HEK293 (cell line): ENCODE measurements at regions not wholly inside any gene's neighbourhood (a gene's known extent, or its start where the extent isn't known, plus 50 kb on each side); places are given as distances from the start of the nearest gene placed in this dataset.

ENCODE experiments used
- CTCF ChIA-PET: fragments of 350-600 bp; formaldehyde crosslinking; extraction: SDS; loops from one replicate; lab custom pipeline; 2021; ENCODE audit warnings: antibody characterized with exemption; lab: Yijun Ruan, JAX
- POLR2A ChIA-PET: fragments of 300-600 bp; formaldehyde crosslinking; extraction: SDS; loops from one replicate; lab custom pipeline; 2020; ENCODE audit warnings: antibody characterized with exemption, inconsistent platforms; lab: Yijun Ruan, JAX
- H3K27ac ChIP-seq: fragments of 200-500 bp; sonication (Bioruptor generic); 2 replicates; pipeline ENCODE4 v1.5.1; 2014; ENCODE audit warnings: low read depth, low read length, control low read depth, inconsistent platforms; ENCODE audit errors: extremely low read depth
- H3K36me3 ChIP-seq, 2 experiments: fragments of 200-500 bp in 1 of 2; sonication (Bioruptor generic) in 1 of 2; 1 replicate in 1 of 2; 2 replicates in 1 of 2; pipeline ENCODE4 v1.5.1; 2014 to 2017; ENCODE audit warnings: inconsistent platforms in 2 of 2, low read length in 2 of 2; ENCODE audit not compliant: control insufficient read depth in 2 of 2, insufficient read depth in 1 of 2
- H3K4me1 ChIP-seq: fragments of 200-500 bp; sonication (Bioruptor generic); 2 replicates; pipeline ENCODE4 v1.5.1; 2014; ENCODE audit warnings: mild to moderate bottlenecking, low read length, inconsistent platforms; ENCODE audit not compliant: control insufficient read depth, insufficient read depth
- H3K4me3 ChIP-seq: 2 replicates; pipeline ENCODE4 v1.5.1; 2011; ENCODE audit warnings: low read depth, mild to moderate bottlenecking, control low read depth, low read length, moderate library complexity
- H3K9me3 ChIP-seq: fragments of 200-500 bp; sonication (Bioruptor generic); 2 replicates; pipeline ENCODE4 v1.5.1; 2014; ENCODE audit warnings: low read depth, low read length, inconsistent platforms; ENCODE audit not compliant: control insufficient read depth, insufficient read depth
- GFI1B ChIP-seq: fragments of 450-650 bp; formaldehyde crosslinking; IDR thresholded peaks from 2 replicates; pipeline ENCODE4 v1.5.1; 2016; ENCODE audit warnings: missing biosample characterization, missing genetic modification characterization
- HOXA7 ChIP-seq: sonication (generic); formaldehyde crosslinking; IDR thresholded peaks from 2 replicates; pipeline ENCODE4 v1.8.1; 2022; ENCODE audit warnings: missing genetic modification reagents, borderline replicate concordance
- KLF10 ChIP-seq: fragments of 450-650 bp; IDR thresholded peaks from 2 replicates; pipeline ENCODE4 v1.5.1; 2018; ENCODE audit warnings: missing biosample characterization, mild to moderate bottlenecking, missing genetic modification characterization
- KLF16 ChIP-seq: fragments of 450-650 bp; formaldehyde crosslinking; IDR thresholded peaks from 2 replicates; pipeline ENCODE4 v1.5.1; 2017; ENCODE audit warnings: missing biosample characterization, missing genetic modification characterization
- ZBTB48 ChIP-seq: fragments of 450-650 bp; formaldehyde crosslinking; IDR thresholded peaks from 2 replicates; pipeline ENCODE4 v1.5.1; 2016; ENCODE audit warnings: missing biosample characterization, missing genetic modification characterization
- ZBTB7A ChIP-seq: fragments of 450-650 bp; formaldehyde crosslinking; IDR thresholded peaks from 2 replicates; pipeline ENCODE4 v1.5.1; 2016; ENCODE audit warnings: low read depth, missing biosample characterization, missing genetic modification characterization
- ZFP37 ChIP-seq: fragments of 450-650 bp; formaldehyde crosslinking; IDR thresholded peaks from 2 replicates; pipeline ENCODE4 v1.5.1; 2016; ENCODE audit warnings: missing biosample characterization, missing genetic modification characterization
- ZNF146 ChIP-seq: fragments of 450-650 bp; formaldehyde crosslinking; IDR thresholded peaks from 2 replicates; pipeline ENCODE4 v1.5.1; 2016; ENCODE audit warnings: missing biosample characterization, missing genetic modification characterization
- ZNF157 ChIP-seq: fragments of 450-650 bp; formaldehyde crosslinking; IDR thresholded peaks from 2 replicates; pipeline ENCODE4 v1.5.1; 2016; ENCODE audit warnings: missing biosample characterization, missing genetic modification characterization
- ZNF248 ChIP-seq: fragments of 450-650 bp; formaldehyde crosslinking; IDR thresholded peaks from 2 replicates; pipeline ENCODE4 v1.5.1; 2017; ENCODE audit warnings: missing biosample characterization, missing genetic modification characterization
- ZNF48 ChIP-seq: fragments of 450-650 bp; formaldehyde crosslinking; IDR thresholded peaks from 2 replicates; pipeline ENCODE4 v1.5.1; 2016; ENCODE audit warnings: missing biosample characterization, missing genetic modification characterization
- ZNF529 ChIP-seq: fragments of 450-650 bp; formaldehyde crosslinking; IDR thresholded peaks from 2 replicates; pipeline ENCODE4 v1.5.1; 2017; ENCODE audit warnings: missing genetic modification characterization, missing biosample characterization; ENCODE audit not compliant: insufficient replicate concordance
- ZNF670 ChIP-seq: fragments of 450-650 bp; formaldehyde crosslinking; IDR thresholded peaks from 2 replicates; pipeline ENCODE4 v1.5.1; 2016; ENCODE audit warnings: missing biosample characterization, missing genetic modification characterization, low read depth
- ZNF677 ChIP-seq: fragments of 450-650 bp; IDR thresholded peaks from 2 replicates; pipeline ENCODE4 v1.5.0; 2018; ENCODE audit warnings: missing biosample characterization, mild to moderate bottlenecking, missing genetic modification characterization, moderate library complexity
- ZSCAN30 ChIP-seq: fragments of 450-650 bp; IDR thresholded peaks from 2 replicates; pipeline ENCODE4 v1.5.1; 2018; ENCODE audit warnings: missing biosample characterization, mild to moderate bottlenecking, missing genetic modification characterization, moderate library complexity
- TF ChIP-seq, protein P1 (sequence below): fragments of 450-650 bp; formaldehyde crosslinking; IDR thresholded peaks from 2 replicates; pipeline ENCODE4 v1.5.1; 2016; ENCODE audit warnings: missing biosample characterization, missing genetic modification characterization
- TF ChIP-seq, protein P2 (sequence below): fragments of 450-650 bp; formaldehyde crosslinking; IDR thresholded peaks from 2 replicates; pipeline ENCODE4 v1.5.1; 2016; ENCODE audit warnings: missing biosample characterization, missing genetic modification characterization
- TF ChIP-seq, protein P3 (sequence below): fragments of 450-650 bp; formaldehyde crosslinking; conservative IDR thresholded peaks from 2 replicates; pipeline ENCODE4 v1.5.1; 2016; ENCODE audit warnings: low read depth, missing biosample characterization, missing genetic modification characterization
- TF ChIP-seq, protein P4 (sequence below): fragments of 450-650 bp; formaldehyde crosslinking; IDR thresholded peaks from 2 replicates; pipeline ENCODE4 v1.5.1; 2016; ENCODE audit warnings: missing biosample characterization, missing genetic modification characterization
- TF ChIP-seq, protein P5 (sequence below): fragments of 450-650 bp; formaldehyde crosslinking; IDR thresholded peaks from 2 replicates; pipeline ENCODE4 v1.5.1; 2017; ENCODE audit warnings: missing biosample characterization, missing genetic modification characterization
- TF ChIP-seq, protein P6 (sequence below): fragments of 450-650 bp; formaldehyde crosslinking; IDR thresholded peaks from 2 replicates; pipeline ENCODE4 v1.5.0; 2017; ENCODE audit warnings: missing biosample characterization, missing genetic modification characterization, borderline replicate concordance
- TF ChIP-seq, protein P7 (sequence below): fragments of 450-650 bp; formaldehyde crosslinking; IDR thresholded peaks from 2 replicates; pipeline ENCODE4 v1.5.1; 2016; ENCODE audit warnings: missing biosample characterization, missing genetic modification characterization

DNA sequence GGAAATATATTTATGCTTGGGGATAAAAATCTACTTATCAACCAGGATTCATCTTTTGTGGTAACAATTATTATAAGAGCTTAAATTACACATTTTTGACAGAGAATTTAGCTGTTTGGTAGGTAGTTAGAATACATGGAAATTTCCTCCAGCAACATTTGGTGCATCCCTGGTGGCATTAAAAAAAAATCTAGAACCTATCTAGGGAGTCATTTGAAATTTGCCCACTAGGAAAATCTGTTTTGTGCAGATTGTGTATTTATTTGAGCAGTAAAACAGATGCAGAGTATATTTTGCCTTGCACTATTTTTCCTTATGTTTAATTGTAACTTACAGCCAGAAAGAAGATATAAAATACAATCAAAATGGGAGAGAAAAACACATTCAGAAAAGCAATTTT is 208.4 kb upstream of the LRP1B start (continued):
- TF ChIP-seq ZFP37 (tag by site-specific recombination) (no peak), ZBTB48 (tag by site-specific recombination) (no peak), ZSCAN30 (tag by site-specific recombination) (no peak), HOXA7 (CRISPR knock-in tag) (no peak), ZNF157 (tag by site-specific recombination) (no peak), ZNF529 (tag by site-specific recombination) (no peak), KLF10 (tag by site-specific recombination) (no peak)

DNA sequence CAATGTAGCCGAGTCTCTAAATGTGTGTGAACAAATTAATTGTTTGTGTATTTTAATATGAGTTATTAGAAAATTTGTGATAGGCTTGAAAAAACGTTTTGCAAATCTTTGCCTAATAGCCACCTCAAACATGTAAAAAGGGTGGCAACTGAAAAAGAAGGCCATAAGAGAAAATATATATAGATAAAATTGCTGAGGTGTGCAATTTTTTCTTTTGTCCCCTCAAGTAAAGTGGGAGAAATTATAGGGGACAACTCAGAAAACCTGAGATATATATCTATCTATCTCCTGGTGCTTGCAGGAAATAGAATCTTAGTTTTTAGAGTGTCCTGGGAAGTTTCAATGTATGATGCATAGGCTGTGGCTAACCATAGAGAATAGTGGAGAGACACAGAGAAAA is 201.4 kb upstream of the LRP1B start:
- no peak for TF ChIP-seq ZNF677 (tag by site-specific recombination)
- TF ChIP-seq ZBTB7A = no peak
- no peak for TF ChIP-seq ZNF248 (tag by site-specific recombination)
- TF ChIP-seq ZNF670 (tag by site-specific recombination) = no peak
- no peak for TF ChIP-seq GFI1B (tag by site-specific recombination)
- TF ChIP-seq ZNF48 = no peak
- TF ChIP-seq, protein P1, sequence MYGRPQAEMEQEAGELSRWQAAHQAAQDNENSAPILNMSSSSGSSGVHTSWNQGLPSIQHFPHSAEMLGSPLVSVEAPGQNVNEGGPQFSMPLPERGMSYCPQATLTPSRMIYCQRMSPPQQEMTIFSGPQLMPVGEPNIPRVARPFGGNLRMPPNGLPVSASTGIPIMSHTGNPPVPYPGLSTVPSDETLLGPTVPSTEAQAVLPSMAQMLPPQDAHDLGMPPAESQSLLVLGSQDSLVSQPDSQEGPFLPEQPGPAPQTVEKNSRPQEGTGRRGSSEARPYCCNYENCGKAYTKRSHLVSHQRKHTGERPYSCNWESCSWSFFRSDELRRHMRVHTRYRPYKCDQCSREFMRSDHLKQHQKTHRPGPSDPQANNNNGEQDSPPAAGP (tag by site-specific recombination) = no peak
- no peak for TF ChIP-seq KLF16 (tag by site-specific recombination)
- TF ChIP-seq ZNF146 = no peak
- TF ChIP-seq, protein P2, sequence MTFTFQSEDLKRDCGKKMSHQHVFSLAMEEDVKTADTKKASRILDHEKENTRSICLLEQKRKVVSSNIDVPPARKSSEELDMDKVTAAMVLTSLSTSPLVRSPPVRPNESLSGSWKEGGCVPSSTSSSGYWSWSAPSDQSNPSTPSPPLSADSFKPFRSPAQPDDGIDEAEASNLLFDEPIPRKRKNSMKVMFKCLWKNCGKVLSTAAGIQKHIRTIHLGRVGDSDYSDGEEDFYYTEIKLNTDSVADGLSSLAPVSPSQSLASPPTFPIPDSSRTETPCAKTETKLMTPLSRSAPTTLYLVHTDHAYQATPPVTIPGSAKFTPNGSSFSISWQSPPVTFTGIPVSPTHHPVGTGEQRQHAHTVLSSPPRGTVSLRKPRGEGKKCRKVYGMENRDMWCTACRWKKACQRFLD (tag by site-specific recombination) = no peak
- TF ChIP-seq, protein P3, sequence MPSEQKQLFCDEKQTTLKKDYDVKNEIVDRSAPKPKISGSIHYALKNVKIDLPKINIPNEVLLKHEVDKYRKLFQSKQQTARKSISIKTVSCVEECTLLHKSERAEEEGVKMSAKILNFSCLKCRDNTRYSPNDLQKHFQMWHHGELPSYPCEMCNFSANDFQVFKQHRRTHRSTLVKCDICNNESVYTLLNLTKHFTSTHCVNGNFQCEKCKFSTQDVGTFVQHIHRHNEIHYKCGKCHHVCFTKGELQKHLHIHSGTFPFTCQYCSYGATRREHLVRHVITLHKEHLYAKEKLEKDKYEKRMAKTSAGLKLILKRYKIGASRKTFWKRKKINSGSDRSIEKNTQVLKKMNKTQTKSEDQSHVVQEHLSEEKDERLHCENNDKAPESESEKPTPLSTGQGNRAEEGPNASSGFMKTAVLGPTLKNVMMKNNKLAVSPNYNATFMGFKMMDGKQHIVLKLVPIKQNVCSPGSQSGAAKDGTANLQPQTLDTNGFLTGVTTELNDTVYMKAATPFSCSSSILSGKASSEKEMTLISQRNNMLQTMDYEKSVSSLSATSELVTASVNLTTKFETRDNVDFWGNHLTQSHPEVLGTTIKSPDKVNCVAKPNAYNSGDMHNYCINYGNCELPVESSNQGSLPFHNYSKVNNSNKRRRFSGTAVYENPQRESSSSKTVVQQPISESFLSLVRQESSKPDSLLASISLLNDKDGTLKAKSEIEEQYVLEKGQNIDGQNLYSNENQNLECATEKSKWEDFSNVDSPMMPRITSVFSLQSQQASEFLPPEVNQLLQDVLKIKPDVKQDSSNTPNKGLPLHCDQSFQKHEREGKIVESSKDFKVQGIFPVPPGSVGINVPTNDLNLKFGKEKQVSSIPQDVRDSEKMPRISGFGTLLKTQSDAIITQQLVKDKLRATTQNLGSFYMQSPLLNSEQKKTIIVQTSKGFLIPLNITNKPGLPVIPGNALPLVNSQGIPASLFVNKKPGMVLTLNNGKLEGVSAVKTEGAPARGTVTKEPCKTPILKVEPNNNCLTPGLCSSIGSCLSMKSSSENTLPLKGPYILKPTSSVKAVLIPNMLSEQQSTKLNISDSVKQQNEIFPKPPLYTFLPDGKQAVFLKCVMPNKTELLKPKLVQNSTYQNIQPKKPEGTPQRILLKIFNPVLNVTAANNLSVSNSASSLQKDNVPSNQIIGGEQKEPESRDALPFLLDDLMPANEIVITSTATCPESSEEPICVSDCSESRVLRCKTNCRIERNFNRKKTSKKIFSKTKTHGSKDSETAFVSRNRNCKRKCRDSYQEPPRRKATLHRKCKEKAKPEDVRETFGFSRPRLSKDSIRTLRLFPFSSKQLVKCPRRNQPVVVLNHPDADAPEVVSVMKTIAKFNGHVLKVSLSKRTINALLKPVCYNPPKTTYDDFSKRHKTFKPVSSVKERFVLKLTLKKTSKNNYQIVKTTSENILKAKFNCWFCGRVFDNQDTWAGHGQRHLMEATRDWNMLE = no peak
- TF ChIP-seq, protein P4, sequence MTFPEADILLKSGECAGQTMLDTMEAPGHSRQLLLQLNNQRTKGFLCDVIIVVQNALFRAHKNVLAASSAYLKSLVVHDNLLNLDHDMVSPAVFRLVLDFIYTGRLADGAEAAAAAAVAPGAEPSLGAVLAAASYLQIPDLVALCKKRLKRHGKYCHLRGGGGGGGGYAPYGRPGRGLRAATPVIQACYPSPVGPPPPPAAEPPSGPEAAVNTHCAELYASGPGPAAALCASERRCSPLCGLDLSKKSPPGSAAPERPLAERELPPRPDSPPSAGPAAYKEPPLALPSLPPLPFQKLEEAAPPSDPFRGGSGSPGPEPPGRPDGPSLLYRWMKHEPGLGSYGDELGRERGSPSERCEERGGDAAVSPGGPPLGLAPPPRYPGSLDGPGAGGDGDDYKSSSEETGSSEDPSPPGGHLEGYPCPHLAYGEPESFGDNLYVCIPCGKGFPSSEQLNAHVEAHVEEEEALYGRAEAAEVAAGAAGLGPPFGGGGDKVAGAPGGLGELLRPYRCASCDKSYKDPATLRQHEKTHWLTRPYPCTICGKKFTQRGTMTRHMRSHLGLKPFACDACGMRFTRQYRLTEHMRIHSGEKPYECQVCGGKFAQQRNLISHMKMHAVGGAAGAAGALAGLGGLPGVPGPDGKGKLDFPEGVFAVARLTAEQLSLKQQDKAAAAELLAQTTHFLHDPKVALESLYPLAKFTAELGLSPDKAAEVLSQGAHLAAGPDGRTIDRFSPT (tag by site-specific recombination) = no peak
- TF ChIP-seq, protein P5, sequence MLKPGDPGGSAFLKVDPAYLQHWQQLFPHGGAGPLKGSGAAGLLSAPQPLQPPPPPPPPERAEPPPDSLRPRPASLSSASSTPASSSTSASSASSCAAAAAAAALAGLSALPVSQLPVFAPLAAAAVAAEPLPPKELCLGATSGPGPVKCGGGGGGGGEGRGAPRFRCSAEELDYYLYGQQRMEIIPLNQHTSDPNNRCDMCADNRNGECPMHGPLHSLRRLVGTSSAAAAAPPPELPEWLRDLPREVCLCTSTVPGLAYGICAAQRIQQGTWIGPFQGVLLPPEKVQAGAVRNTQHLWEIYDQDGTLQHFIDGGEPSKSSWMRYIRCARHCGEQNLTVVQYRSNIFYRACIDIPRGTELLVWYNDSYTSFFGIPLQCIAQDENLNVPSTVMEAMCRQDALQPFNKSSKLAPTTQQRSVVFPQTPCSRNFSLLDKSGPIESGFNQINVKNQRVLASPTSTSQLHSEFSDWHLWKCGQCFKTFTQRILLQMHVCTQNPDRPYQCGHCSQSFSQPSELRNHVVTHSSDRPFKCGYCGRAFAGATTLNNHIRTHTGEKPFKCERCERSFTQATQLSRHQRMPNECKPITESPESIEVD (tag by site-specific recombination) = no peak
- TF ChIP-seq, protein P6, sequence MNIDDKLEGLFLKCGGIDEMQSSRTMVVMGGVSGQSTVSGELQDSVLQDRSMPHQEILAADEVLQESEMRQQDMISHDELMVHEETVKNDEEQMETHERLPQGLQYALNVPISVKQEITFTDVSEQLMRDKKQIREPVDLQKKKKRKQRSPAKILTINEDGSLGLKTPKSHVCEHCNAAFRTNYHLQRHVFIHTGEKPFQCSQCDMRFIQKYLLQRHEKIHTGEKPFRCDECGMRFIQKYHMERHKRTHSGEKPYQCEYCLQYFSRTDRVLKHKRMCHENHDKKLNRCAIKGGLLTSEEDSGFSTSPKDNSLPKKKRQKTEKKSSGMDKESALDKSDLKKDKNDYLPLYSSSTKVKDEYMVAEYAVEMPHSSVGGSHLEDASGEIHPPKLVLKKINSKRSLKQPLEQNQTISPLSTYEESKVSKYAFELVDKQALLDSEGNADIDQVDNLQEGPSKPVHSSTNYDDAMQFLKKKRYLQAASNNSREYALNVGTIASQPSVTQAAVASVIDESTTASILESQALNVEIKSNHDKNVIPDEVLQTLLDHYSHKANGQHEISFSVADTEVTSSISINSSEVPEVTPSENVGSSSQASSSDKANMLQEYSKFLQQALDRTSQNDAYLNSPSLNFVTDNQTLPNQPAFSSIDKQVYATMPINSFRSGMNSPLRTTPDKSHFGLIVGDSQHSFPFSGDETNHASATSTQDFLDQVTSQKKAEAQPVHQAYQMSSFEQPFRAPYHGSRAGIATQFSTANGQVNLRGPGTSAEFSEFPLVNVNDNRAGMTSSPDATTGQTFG (tag by site-specific recombination) = no peak
- TF ChIP-seq, protein P7, sequence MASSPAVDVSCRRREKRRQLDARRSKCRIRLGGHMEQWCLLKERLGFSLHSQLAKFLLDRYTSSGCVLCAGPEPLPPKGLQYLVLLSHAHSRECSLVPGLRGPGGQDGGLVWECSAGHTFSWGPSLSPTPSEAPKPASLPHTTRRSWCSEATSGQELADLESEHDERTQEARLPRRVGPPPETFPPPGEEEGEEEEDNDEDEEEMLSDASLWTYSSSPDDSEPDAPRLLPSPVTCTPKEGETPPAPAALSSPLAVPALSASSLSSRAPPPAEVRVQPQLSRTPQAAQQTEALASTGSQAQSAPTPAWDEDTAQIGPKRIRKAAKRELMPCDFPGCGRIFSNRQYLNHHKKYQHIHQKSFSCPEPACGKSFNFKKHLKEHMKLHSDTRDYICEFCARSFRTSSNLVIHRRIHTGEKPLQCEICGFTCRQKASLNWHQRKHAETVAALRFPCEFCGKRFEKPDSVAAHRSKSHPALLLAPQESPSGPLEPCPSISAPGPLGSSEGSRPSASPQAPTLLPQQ (tag by site-specific recombination) = no peak
- no peaks in the 10 kb centered on the region for H3K36me3 ChIP-seq
- no peak overlapping the region for H3K27ac ChIP-seq
- no peak overlapping the region for H3K4me3 ChIP-seq
- CTCF ChIA-PET = no interaction called here
- POLR2A ChIA-PET = no interaction called here
- H3K4me1 ChIP-seq = no peaks in the 10 kb centered on the region
- no peaks in the 10 kb centered on the region for H3K9me3 ChIP-seq
